COLO829 (cell line): ENCODE measurements at regions not wholly inside any gene's neighbourhood (a gene's known extent, or its start where the extent isn't known, plus 50 kb on each side); places are given as distances from the start of the nearest gene placed in this dataset.
"Not testable (repeated sequence)": the region's sequence is repeated elsewhere in the genome, so short reads cannot be mapped to it uniquely, and the experiment has no call there.

Source experiments
- DNase-seq: peaks from one replicate; pipeline ENCODE4 v3.0.0; 2012; ENCODE audit warnings: low spot score

DNA sequence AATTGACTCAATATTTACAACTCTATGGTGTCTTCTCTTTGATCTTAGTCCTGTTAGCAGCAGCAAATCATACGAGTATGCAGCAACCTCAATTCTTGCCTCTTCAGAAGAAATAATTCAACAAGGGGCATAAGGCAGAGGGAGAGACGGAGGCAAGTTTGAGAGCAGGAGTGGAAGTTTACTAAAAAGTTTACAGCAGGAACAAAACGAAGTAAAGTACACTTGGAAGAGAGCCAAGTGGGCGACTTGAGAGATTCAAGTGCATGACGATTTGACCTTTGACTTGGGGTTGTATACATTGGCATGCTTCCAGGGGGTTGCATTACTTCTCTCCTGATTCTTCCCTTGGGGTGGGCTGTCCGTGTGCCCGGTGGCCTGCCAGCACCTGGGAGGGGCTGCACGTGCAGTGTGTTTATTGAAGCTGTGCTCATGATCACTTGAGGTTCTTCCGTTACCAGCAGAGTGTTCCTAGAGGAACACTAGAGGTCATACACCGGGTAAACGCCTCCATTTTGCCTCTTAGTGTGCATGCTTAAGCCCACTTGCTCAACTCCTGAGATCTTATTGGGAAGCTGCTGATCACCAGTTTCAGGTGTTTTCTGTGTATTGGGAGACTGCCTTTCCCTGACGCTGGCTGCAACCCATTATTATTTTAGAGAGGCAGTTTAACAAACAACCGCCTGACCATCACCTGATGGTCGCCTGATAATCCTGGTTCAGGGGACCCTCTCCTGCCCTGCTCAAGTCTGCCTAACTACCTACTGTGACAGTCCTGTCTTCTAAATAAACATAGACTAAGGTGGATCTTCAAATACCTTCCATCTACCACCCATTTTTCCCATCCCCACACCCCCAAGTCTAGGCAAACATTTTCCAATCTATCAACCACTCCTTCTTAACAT, 172.4 kb upstream of the MYLIP start:
- no peak for DNase-seq

- no peak for DNase-seq
These were observed 173.4 kb upstream of the MYLIP start for GRCh38 chr6:15955484-15955883.

- DNase-seq: peak; percentile 86
These were observed 175.6 kb upstream of the MYLIP start for GRCh38 chr6:15953152-15953880.

DNA sequence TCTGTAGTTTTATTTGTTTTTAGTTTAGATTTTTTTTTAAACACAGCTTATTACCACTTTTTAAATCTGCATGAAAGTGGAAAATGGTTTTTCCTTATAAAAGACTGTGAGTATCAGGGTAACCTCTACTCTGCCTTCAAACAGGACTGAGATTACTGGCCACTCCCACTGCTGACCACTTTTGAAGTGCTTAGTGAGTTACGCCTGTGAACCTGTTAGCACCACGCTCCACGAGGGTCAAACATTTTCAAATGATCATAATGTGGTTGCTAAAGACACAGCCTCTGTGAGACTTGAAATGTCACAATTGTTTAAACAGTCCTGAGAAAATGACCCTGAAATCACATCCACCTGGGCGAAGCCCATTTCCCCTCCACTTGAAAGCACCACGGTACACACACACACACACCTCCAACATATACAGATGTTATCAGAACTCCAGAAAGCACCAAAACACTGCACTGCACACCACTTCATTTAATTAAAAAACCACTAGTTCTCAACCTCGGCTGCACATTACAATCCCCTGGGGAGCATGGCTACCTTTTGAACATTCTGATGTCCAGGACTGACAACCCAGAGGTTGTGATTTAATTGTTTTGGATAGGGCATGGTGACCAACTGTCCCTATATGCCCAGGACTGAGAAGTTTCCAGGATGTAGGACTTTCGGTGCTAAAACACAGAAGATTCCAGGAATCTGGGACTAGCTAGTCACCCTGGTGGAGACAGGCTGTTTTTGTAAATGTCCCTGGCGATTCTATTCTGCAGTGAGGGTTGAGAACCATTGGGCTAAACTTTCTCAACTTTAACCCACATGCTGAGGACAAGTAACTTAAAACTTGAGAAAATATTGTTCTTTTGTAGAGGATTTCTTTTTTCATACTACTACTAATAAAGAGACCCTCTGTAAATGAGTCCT, 176.4 kb upstream of the MYLIP start:
- DNase-seq: peak; percentile 70

- DNase-seq: no peak
These were observed 177.8 kb upstream of the MYLIP start for GRCh38 chr6:15950962-15951569.

DNA sequence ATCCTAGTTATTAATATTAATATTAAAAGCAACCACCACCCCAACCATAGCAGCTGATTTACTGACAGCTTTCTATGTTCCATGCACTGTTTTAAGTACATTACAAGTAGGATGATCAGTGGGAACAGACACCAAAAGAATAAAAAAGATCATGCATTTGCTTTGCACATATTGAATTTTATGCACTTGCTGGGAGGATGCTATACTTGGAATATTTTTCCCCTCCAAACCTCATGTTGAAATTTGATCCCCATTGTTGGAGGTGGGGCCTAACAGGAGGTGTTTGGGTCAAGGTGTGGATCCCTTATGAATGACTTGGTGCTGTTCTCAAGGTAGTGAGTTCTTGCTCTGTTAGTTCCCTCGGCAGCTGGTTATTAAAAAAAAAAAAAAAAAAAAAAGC, 178.9 kb upstream of the MYLIP start:
- DNase-seq: no peak

DNA sequence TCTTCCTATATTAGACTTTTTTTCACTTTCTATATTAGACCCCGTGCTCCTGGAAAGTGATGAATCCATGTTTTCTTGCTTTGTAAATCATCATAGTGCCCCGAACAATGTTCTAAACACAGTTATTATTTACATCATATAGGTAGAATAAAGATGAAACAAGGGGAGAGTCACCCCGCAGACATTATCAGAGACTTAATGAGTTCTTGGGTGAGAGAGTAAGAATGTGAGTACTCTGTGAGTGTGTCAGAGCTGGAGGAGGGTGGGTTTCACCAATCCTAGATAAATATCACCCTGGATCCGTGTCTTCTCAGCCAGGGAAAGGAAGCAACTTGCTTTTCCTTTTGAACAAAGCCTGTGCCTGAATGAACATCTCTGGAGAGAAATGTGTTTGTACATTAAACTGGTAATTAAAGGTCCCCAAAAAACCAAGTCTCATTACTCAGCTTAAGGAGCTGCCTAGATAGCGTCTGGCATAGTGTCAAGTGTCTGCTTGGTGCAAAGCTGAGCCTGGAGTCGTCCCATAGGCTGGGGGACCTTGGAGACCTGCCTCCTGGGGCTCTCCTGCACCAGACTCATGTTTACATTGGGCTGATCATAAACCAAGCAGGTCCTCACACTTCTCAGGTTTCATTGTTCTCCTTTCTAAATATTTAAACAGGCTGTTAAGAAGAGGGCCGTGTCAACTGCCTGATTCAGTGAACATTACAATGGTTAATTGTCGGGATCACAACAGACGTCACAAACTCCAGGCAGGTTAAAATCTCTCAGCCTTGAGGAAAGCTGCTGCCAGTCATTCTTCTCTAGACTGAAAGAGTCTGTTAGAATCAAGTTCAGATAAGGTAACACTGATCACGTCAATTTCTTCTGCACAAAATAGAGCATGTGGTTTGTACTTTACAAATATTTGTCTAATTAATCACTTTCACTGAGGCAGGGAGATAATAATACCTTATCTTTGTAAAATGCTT, 179.7 kb upstream of the MYLIP start:
- peak; percentile 66 for DNase-seq

DNA sequence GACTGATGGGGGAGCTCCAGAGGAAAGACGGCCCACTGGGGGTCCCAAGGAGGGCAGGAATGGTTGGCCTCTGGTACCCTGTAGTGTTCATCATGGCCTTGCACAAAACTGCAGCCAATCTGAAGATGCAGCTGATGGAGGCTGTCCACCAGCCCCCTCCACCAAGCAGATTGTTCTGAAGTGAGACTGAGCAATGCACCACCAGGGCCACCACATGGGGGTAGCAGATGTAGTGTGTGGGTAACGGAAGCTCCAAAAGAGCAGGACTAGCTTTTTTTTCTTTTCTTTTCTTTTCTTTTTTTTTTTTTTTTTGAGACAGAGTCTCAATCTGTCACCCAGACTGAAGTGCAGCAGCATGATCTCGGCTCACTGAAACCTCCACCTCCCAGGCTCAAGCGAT, 181.0 kb upstream of the MYLIP start:
- no peak for DNase-seq

DNA sequence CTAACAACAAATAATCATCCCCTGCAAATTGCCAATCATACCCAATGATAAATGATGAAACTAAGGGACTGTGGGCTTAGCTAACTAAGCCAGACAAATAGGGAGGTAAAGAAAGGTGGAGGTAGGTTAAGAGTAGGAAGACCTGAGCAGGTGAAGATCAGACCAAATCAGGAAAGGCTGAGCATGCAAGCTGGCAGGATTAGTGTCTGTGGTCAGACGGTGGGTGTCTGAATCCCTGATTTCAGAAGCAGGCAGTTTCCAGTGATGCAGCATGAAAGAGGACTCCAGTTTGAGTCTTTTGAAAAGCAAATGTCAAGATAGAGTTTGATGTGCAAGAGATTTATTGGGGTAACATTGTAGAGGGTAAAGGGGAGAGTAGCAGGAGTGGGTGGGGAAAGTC, 181.4 kb upstream of the MYLIP start:
- DNase-seq: no peak

DNA sequence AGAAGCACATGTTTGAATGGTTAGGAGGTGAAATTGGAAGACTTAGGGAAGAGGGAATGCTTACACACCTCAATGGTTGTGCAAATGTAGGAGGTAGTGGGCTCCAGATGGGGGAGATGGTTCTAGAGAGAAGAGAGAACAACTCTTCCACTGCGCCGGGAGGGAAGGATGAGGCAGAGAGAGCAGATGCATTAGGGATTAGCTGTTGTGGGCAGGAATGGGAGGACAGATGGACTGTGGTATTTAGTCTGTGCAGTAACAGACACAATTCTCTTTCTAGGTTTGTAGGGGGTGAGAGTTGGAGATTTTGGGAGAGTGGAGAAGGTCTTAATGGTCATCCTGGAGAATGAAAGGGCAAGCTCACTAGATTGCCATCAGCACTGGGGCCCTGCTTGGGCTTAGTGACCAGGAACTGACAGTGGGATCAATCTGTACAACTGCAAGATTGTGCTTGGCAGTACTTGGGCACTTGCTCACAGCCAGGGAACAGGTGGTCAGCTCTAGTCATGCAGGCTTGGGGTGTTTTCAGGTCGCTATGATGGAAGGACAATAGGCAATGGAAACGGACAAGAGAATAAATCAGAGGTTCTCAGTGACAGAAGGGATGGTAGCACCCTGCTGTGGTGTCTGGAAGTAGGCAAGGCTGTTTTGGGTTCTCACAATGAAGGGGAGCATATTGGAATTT, 182.0 kb upstream of the MYLIP start:
- no peak for DNase-seq

DNA sequence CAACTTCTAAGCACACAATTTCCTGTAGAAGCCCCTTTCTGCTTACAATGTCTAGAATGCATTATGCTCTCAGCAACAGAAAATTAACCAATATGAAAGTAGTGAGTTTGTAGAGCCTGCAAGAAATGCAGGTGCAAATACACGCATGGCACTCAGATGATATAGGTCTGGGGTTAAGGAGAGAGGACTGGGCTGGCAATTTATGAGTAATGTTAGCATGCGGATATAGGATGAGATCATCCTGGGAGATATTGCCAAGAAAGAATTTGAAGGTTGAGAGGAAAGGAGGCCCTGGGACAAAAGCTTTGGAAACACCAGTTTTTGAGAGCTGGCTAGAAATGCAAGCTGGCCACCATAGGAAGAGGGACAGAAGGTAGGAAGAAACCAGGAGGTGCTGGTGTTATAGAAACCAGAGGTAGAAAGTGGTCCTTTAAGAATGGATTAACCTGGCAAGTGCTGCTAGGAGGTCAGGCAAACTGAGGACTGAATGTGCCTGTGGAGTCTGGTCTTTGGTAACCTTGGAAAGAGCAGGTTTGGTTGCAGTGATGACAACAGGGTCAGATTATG, 183.2 kb upstream of the MYLIP start:
- DNase-seq: no peak

DNA sequence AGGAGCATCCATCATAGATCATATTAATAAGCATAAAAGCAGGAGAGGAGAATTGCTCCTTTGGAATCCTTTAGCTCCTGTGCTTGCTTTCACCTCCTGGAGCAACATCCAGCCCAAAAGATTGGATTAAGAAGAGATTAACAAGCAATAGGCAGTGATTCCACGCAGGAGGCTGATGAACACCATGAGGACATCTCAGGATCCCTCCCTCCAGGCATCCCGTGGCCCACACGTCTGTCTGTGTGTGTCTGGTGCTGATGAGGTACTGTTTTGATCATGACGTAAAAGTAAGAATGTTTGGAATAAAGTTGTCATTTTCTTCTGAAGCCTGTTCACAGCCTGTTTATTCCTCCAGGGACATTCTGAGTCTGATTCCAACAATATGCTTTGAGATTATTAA, 185.5 kb upstream of the MYLIP start:
- no peak for DNase-seq

GRCh38 chr6:15941168-15941567, 187.7 kb upstream of the MYLIP start:
- no peak for DNase-seq

GRCh38 chr6:15938107-15938506, 190.8 kb upstream of the MYLIP start:
- no peak for DNase-seq

DNA sequence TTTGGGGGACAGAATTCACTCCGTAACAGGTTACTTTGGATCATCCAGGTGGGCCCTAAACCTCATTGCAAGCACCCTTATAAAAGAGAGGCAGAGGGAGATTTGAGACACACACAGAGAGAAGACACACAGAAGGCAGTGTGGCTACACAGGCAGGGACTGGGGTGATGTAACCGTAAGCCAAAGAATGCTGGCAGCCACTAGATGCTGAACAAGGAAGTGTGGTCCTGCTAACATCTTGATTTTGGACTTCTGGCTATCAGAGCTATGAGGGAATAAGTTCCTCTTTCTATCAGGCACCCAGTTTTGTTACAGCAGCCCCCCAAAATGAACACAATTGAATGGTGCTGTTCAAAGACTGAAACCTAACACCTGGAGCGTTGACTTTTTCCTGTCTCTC, 191.3 kb upstream of the MYLIP start:
- DNase-seq: no peak

GRCh38 chr6:15936503-15936902, 192.4 kb upstream of the MYLIP start:
- DNase-seq: no peak

- no peak for DNase-seq
These were observed 193.2 kb upstream of the MYLIP start for GRCh38 chr6:15935661-15936060.

- DNase-seq: not testable (repeated sequence)
These were observed 197.2 kb upstream of the MYLIP start for GRCh38 chr6:15931697-15932096.

DNA sequence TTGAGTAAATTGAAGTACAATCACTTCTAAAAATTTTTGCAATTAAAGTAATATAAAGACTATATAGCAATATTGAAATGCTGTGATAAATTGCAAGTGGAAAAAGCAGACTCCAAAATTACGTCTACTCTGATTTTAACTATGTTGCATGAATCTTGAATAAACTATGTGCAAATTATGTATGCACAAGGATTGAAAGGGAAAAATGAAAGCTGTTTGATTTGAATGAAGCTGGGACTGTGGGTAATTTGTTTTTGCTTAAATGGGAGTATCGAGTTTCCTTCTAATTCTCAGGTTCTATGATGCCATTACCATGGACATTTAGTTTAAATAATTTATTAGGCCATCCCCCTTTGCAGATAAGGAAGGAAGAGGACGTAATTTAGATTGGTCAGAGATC, 198.7 kb upstream of the MYLIP start:
- DNase-seq: no peak

- no peak for DNase-seq
These were observed 199.2 kb upstream of the MYLIP start for GRCh38 chr6:15929685-15930084.
